ENCODE measurements at regions not wholly inside any gene's neighbourhood (a gene's known extent, or its start where the extent isn't known, plus 50 kb on each side); places are given as distances from the start of the nearest gene placed in this dataset.

GRCh38 chr15:35298509-35298908 is 213.4 kb upstream of the NANOGP8 start:
- TF ChIP-seq, protein P1, sequence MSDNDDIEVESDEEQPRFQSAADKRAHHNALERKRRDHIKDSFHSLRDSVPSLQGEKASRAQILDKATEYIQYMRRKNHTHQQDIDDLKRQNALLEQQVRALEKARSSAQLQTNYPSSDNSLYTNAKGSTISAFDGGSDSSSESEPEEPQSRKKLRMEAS (IDR thresholded peaks at IDR 0.05), result no peak
- TF ChIP-seq EP300 (IDR thresholded peaks at IDR 0.05; ENCODE audit: borderline replicate concordance) (no peak), EGR1 (IDR thresholded peaks at IDR 0.05) (no peak), CEBPB (IDR thresholded peaks at IDR 0.05) (no peak), YY1 (IDR thresholded peaks at IDR 0.05; ENCODE audit: low read depth) (no peak), FOXM1 (IDR thresholded peaks at IDR 0.05; ENCODE audit: borderline replicate concordance, low read depth) (no peak), USF1 (IDR thresholded peaks at IDR 0.05) (no peak), TEAD4 (IDR thresholded peaks at IDR 0.05) (no peak), TAF1 (IDR thresholded peaks at IDR 0.05; ENCODE audit: low read depth) (no peak), CREB1 (IDR thresholded peaks at IDR 0.05; ENCODE audit: low read depth) (no peak), RAD21 (IDR thresholded peaks at IDR 0.05; ENCODE audit: low read depth) (no peak), ZBTB7A (IDR thresholded peaks at IDR 0.05; ENCODE audit: low read depth) (no peak), REST (IDR thresholded peaks at IDR 0.05; ENCODE audit: low read depth) (no peak), TCF12 (IDR thresholded peaks at IDR 0.05; ENCODE audit: low read depth) (no peak)

Data from Ishikawa (cell line).